HG02885 (cell line): ENCODE measurements at regions not wholly inside any gene's neighbourhood (a gene's known extent, or its start where the extent isn't known, plus 50 kb on each side); places are given as distances from the start of the nearest gene placed in this dataset.

Source experiments
- ATAC-seq: cut with Tn5 transposase; IDR thresholded peaks from one replicate; pipeline ENCODE4 v1.9.1; 2021; ENCODE audit warnings: mild to moderate bottlenecking; ENCODE audit not compliant: unreplicated experiment, poor library complexity

DNA sequence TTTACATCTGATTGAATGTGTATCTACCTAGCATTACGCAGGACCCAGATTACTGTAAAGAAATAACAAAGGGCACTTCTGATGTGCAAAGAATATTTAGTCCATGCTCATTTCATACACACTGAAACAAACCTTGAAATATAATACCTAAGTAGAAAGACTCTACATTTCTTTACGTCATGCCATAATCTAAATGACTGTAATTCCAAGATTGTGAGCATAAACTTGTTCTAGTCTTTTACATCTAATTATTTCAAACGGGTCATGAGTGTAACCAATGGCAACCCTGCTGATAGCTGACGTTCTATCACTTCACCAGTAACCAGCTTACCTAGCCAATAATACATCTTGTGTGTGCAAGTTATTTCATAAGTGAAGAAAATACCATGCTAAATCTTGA is 433.8 kb downstream of the PRKD1 start:
- no peak for ATAC-seq

DNA sequence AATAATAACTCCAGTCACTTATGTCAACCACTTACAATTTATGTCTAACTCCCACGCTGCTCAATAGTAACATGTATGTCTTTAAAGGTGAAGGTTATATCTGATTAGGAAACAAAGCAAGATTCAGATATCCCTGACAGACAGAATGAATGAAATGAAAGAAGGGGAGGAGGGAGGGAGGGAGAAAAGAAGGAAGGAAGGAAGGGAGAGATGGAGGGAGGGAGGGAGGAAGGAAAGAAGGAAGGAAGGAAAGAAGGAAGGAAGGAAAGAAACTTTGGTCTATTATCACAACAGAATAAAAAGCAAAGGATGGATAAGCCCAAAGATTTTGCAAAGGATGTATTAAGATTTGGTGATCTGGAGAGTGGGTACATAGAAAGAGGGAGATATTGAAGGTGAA is 433.3 kb downstream of the PRKD1 start:
- ATAC-seq, result no peak

DNA sequence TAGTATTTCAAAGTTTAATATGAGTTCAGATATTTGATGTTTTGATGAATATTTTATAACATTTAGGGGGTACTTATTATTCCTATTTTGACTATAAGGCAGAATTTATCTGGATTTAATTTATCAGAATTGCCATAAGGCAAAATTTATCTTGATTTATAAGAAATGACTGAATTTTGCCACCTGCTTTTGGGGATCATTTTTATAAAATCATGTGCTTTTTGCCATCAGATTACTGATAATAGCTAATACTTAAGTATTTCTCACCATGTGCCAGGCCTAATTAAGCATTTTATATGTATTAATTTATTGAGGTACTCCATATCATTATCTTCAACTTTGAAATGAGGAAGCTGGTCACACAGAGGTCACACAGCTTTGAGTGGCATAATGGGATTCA is 423.7 kb downstream of the PRKD1 start:
- no peak for ATAC-seq

DNA sequence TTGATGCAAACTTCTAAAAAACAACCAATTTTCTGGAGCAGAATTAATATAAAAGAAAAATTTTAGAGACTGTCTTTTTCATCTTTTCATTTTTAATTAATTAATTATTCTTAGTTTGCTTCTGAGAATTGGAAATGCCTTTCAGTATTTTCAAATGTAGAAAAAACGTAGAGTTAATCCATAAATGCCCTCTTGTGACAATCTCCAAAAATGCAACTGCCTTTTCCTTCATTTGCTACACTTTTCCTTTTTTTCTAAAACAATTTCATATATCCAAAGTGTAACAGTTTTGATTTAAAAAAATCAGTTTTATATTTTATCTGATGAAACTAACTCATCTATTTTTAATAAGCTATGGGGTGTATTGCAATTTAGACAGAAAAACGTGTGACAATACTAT is 409.3 kb downstream of the PRKD1 start:
- ATAC-seq, result no peak

DNA sequence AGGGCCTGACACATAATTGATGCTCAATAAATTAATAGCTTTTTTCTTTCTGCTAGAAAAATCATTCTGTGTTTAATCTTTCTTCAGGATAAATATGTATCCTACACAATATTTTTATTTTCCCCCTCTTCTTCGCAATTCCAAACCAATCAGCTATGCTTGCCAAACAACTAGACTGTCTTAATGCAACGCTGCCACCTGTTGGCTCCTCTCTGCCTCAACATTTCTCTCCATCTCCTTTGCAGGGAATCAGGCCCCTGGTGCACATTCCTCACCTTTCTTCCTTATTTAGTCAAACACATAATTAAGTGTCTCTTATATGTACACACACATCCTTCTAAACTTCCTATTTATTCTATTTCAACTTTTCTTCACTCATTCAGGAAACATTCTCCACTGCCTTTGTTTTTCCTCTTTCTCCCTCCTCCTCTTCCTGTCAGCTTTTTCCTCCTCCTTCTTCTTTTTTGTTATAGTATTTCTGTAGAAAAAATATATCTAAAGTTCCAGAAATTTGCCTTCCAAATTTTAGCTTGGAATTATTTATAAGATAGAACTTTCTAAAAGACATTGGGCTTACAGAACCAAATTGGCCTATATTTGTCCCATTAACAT is 406.0 kb downstream of the PRKD1 start:
- no peak for ATAC-seq
